Loucy (cell line): ENCODE measurements at regions not wholly inside any gene's neighbourhood (a gene's known extent, or its start where the extent isn't known, plus 50 kb on each side); places are given as distances from the start of the nearest gene placed in this dataset.

ENCODE experiments used
- EZH2phosphoT487 ChIP-seq: fragments of 200-600 bp; IDR thresholded peaks from 2 replicates; pipeline ENCODE4 v1.6.1; 2018; ENCODE audit warnings: antibody characterized with exemption, mild to moderate bottlenecking, moderate library complexity, borderline replicate concordance
- TF ChIP-seq, protein P1 (sequence below): fragments of 200-600 bp; sonication (generic); conservative IDR thresholded peaks from 2 replicates; pipeline ENCODE4 v1.5.1; 2014; ENCODE audit warnings: mild to moderate bottlenecking, antibody characterized with exemption, low read length

DNA sequence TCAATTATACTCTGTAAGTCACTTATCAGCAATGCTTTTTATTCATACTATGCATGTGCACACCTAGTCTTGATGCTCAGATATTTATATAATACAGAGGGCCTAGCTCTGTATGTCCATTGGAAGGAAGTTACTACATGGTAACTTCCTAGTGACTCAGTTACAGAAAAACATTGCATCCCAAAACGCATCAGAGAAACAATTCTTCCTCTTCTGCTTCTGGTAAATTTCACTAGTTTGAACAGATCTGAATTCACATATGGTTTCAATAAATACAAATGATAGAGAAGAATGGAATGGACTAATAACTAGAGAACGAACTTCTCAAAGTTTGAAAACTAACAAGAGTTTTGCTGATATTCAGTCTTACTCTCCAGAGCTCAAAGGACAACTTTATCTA is 811.3 kb upstream of the ADGRL2 start:
- TF ChIP-seq, protein P1, sequence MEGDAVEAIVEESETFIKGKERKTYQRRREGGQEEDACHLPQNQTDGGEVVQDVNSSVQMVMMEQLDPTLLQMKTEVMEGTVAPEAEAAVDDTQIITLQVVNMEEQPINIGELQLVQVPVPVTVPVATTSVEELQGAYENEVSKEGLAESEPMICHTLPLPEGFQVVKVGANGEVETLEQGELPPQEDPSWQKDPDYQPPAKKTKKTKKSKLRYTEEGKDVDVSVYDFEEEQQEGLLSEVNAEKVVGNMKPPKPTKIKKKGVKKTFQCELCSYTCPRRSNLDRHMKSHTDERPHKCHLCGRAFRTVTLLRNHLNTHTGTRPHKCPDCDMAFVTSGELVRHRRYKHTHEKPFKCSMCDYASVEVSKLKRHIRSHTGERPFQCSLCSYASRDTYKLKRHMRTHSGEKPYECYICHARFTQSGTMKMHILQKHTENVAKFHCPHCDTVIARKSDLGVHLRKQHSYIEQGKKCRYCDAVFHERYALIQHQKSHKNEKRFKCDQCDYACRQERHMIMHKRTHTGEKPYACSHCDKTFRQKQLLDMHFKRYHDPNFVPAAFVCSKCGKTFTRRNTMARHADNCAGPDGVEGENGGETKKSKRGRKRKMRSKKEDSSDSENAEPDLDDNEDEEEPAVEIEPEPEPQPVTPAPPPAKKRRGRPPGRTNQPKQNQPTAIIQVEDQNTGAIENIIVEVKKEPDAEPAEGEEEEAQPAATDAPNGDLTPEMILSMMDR, result no peak
- no peak for TF ChIP-seq EZH2phosphoT487
